Immature natural killer cell (primary cell): ENCODE measurements at regions not wholly inside any gene's neighbourhood (a gene's known extent, or its start where the extent isn't known, plus 50 kb on each side); places are given as distances from the start of the nearest gene placed in this dataset.

Experiments
- DNase-seq, 3 donors: peaks; one replicate each; pipeline ENCODE4 v3.0.0; 2022; ENCODE audit warnings: mixed read lengths in 1 of 3
- H3K27ac Mint-ChIP-seq, 6 donors: one replicate each; pipeline ENCODE4 v1.8.0; 2020; ENCODE audit warnings: mixed read lengths in 6 of 6, mild to moderate bottlenecking in 5 of 6, inconsistent platforms in 4 of 6, moderate library complexity in 3 of 6
- H3K27me3 Mint-ChIP-seq, 3 donors: one replicate each; pipeline ENCODE4 v1.8.0; 2020 to 2021; ENCODE audit warnings: low read depth in 3 of 3, mild to moderate bottlenecking in 3 of 3, mixed read lengths in 3 of 3, moderate library complexity in 3 of 3, inconsistent platforms in 1 of 3
- H3K36me3 Mint-ChIP-seq, 3 donors: one replicate each; pipeline ENCODE4 v1.8.0; 2020; ENCODE audit warnings: mixed read lengths in 3 of 3, inconsistent platforms in 2 of 3, mild to moderate bottlenecking in 2 of 3
- H3K4me1 Mint-ChIP-seq, 2 donors: one replicate each; pipeline ENCODE4 v1.8.0; 2020; ENCODE audit warnings: inconsistent platforms in 2 of 2, mild to moderate bottlenecking in 2 of 2, mixed read lengths in 2 of 2, moderate library complexity in 1 of 2
- H3K4me3 Mint-ChIP-seq, 5 donors: one replicate each; pipeline ENCODE4 v1.8.0; 2020; ENCODE audit warnings: mild to moderate bottlenecking in 5 of 5, mixed read lengths in 5 of 5, inconsistent platforms in 3 of 5, moderate library complexity in 3 of 5
- H3K9me3 Mint-ChIP-seq, 6 donors: one replicate each; pipeline ENCODE4 v1.8.0; 2020; ENCODE audit warnings: mild to moderate bottlenecking in 6 of 6, mixed read lengths in 6 of 6, inconsistent platforms in 4 of 6, moderate library complexity in 3 of 6

DNA sequence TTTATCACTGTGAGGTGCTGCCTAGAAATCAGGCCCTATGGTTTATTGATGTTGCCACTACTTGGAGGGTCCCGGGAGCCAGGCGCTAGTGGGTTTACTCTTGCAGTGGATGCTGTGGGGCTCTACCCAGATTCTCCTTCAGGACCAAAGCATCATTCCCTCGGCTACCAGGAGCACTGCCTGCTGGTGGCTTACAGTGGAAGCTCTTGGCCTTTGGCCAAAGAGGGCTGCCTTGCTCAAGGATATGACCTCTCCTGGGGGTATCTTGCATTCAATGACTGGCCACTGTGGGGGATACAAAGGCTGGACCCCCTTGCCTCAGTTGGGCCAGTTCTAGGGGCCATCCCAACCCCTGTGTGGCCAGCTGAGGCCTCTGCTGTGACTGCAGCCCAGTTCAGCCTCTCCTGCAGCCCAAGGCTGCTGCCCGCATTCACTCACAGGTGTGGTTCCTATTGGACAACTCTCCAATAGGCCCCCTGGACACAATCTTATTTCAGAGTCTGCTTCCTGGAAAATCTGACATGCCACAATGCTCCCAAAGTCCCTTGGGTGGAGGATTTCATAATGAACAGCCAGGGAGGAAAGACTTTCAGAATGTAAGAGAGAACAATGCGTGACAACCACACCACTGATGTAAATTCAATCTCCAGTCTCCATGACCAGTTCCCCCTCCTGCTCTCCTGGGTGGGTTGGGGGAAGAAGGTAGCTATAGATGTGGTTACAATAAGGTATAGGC, 196.3 kb downstream of the SNX10 start:
- no peak overlapping the region for H3K27ac Mint-ChIP-seq
- no peak for DNase-seq
- peaks cover 3 to 5% (median 4%) of the 10 kb centered on the region in 3 donors for H3K27me3 Mint-ChIP-seq

DNA sequence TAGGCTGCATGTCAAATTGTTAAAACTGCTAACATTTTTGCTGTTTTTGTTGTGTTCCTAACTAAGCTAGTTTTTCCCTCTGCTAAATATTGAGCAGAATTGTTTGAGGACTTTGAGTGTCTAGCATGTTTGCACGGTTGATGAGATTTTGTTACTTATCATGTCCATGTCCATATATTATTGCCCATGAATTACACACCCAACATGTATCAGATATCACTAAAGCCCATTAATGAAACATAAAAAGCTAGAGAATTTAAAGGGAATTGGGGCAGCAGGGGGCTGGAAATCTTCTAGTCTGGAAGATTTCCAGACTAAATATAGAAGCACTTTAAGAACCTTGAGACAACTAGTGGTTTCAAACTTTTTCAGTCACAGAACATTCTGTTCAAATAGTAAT, 197.7 kb downstream of the SNX10 start:
- no peak overlapping the region for H3K4me3 Mint-ChIP-seq
- peaks cover 3 to 5% (median 4%) of the 10 kb centered on the region in 3 donors for H3K27me3 Mint-ChIP-seq
- no peaks in the 10 kb centered on the region for H3K9me3 Mint-ChIP-seq
- no peak overlapping the region for H3K27ac Mint-ChIP-seq
- no peaks in the 10 kb centered on the region for H3K36me3 Mint-ChIP-seq
- DNase-seq: no peak
- H3K4me1 Mint-ChIP-seq: no peaks in the 10 kb centered on the region

More for the DNA sequence above, 196.3 kb downstream of the SNX10 start:
- no peaks in the 10 kb centered on the region for H3K4me1 Mint-ChIP-seq
- no peaks in the 10 kb centered on the region for H3K36me3 Mint-ChIP-seq
- no peak overlapping the region for H3K4me3 Mint-ChIP-seq
- no peaks in the 10 kb centered on the region for H3K9me3 Mint-ChIP-seq

DNA sequence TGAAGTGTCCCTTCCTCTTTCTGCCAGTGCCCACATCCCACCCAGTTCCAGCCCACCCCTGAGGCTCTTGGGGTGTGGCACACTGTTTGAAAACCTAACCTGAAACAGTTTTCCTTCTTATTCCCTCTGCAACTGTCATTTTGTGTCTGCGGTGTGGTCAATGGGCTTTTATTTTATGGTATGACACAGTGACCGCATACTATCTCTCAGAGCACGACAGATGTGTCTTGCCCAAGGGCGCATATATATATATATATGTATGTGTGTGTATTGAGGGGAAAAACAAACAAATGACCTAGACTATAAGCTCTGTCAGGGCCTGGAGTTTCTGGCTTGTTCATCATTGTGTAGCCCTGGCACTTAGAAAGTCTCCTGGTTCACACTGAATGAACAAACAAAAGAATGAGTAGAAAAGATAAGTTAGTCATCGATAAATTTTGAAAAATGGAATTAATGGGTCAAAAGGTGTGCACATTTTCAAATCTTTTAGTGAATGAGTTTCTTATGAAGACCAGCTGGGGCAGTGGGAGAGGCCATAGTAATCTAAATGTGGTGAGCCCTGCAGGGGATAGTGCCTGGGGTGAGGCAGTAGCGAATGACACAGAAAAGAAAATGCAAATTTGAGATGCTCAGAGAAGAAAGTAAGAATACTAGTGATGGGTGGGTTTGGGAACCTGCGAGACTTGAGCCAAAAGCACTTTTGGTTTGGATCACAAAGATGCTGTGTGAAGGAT, 198.4 kb downstream of the SNX10 start:
- Mint-ChIP-seq H3K36me3 (no peaks in the 10 kb centered on the region), H3K9me3 (no peaks in the 10 kb centered on the region), H3K27me3 (peaks cover 3 to 5% (median 4%) of the 10 kb centered on the region in 3 donors), H3K27ac (no peak overlapping the region), H3K4me1 (no peaks in the 10 kb centered on the region), H3K4me3 (no peak overlapping the region)
- DNase-seq: no peak

DNA sequence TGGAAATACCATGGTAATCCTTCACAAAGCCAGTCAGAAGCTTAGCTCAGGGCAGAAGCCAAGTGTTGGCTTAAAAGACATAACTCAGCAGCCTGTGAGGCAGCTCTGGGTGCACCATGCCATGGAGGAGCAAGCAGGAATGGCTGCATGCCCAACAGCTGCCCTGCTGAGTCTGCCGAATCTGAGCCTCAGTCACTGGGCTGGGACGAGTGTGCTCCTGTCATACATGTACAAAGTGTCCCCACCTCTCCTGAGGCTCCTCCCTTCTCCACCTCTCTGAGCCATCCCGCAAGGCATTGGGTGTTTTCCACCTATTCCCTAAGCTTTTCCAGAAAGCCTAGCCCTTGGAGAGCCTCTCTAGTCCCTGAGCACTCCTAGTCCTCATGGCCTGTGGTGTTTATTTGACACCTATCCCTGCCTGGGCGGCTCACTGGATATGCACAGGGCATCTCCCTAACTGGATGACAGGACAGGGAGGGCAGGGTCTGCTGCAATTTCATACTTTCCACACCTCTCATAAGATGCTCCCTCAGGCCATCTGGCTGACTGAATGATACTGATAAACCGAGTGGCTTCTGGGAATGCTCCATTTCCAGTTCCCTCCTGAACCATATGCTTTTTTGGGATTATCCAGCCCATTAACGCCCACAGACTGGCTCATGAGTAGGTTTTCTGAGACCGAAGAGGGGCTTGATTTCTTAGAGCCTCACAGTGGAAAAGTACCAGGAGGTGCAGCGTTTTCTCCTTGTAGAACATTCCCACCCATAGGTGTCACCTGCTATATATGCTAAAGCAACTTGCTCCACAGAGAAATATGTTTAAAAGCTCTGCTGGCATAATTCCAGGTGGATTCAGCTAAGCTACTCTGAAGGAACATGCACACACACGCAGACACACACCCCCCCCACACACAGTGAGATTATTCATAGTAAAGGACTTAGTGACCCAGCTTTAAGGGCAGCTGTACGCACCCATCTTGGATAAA, 199.3 kb downstream of the SNX10 start:
- no peak overlapping the region for H3K4me3 Mint-ChIP-seq
- H3K36me3 Mint-ChIP-seq: no peaks in the 10 kb centered on the region
- DNase-seq: no peak
- H3K27ac Mint-ChIP-seq: no peak overlapping the region
- no peaks in the 10 kb centered on the region for H3K9me3 Mint-ChIP-seq
- H3K4me1 Mint-ChIP-seq: no peaks in the 10 kb centered on the region
- peaks cover 3 to 5% (median 4%) of the 10 kb centered on the region in 3 donors for H3K27me3 Mint-ChIP-seq

DNA sequence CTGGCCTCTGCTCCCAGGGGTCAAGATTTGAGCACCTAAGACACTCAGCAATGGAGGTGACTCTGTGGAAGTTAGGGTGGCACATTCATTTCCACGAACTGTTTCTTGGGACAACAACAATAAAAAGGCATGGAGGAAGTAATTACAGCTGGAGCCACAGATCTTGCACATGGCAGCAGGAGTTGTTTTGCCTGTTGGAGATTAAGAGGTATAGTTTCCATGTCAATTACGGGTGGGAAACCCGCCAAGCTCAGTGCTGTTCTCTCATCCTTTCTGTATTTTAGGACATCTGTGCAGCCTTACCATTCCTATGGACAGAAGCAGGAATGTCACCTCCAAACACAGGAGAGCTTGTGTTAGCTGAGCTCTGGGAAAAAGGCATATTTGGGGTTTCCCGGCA, 201.2 kb downstream of the SNX10 start:
- H3K4me3 Mint-ChIP-seq: no peak overlapping the region
- no peaks in the 10 kb centered on the region for H3K4me1 Mint-ChIP-seq
- H3K9me3 Mint-ChIP-seq: no peaks in the 10 kb centered on the region
- no peak overlapping the region for H3K27ac Mint-ChIP-seq
- DNase-seq: no peak
- H3K27me3 Mint-ChIP-seq: peaks cover 3 to 5% (median 4%) of the 10 kb centered on the region in 3 donors
- H3K36me3 Mint-ChIP-seq: no peaks in the 10 kb centered on the region

DNA sequence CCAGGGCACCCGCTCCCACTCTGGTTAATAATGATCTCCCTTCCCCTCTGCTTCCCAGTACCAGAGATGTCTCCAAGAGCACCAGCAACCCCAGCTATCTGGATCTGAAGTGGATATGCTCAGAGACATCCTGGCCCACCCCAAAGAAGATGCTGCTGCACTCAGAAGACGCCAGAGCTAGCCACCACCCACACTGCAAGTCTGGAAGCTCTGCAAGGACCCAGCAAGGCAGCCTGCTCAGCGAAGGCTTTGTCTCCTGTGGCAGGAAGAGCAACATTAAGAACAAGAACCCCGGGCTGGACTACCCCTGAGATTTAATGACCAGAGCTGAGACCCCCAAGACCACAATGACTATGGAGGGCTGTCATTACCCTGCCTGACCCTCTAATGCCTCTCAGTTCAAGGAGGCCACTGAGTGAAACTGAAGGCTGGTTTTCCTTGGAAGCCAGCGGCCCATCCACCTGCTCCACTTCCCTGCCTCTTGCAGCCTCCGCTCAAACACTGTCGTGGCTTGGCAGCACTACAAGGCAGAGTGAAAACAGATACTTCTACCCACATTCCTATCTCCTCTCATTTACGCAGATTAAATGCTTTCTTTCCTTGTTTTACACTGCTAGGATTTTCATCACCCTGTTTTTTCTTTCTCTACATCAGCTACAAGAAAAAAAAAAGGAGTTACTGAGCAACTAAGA, 202.2 kb downstream of the SNX10 start:
- DNase-seq: no peak
- Mint-ChIP-seq H3K27ac (no peak overlapping the region), H3K4me3 (no peak overlapping the region), H3K27me3 (peaks cover 0 to 3% (median 2%) of the 10 kb centered on the region in 3 donors), H3K36me3 (no peaks in the 10 kb centered on the region), H3K4me1 (no peaks in the 10 kb centered on the region), H3K9me3 (no peaks in the 10 kb centered on the region)

DNA sequence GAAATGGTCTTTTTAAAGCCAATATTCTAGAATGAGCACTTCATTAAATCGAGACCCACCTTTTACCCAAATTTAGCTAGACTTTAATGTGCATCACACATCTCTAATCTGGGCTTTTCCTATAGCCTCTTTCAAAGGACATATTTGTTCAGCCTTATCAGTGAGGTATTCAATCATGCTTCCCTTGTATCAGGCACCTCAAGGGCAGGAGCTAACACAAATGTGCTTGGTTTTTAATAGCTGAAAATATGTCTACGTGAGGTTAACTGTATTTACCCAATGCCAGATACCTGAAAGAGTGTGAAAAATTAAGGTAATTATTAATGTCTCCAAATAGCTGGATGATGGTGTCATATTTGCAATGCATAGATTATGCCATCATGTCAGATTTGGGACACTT, 203.9 kb downstream of the SNX10 start:
- Mint-ChIP-seq H3K9me3 (no peaks in the 10 kb centered on the region), H3K4me1 (no peaks in the 10 kb centered on the region), H3K27ac (no peak overlapping the region), H3K27me3 (peaks cover 0 to 5% (median 2%) of the 10 kb centered on the region in 3 donors), H3K4me3 (no peak overlapping the region), H3K36me3 (no peaks in the 10 kb centered on the region)
- no peak for DNase-seq

DNA sequence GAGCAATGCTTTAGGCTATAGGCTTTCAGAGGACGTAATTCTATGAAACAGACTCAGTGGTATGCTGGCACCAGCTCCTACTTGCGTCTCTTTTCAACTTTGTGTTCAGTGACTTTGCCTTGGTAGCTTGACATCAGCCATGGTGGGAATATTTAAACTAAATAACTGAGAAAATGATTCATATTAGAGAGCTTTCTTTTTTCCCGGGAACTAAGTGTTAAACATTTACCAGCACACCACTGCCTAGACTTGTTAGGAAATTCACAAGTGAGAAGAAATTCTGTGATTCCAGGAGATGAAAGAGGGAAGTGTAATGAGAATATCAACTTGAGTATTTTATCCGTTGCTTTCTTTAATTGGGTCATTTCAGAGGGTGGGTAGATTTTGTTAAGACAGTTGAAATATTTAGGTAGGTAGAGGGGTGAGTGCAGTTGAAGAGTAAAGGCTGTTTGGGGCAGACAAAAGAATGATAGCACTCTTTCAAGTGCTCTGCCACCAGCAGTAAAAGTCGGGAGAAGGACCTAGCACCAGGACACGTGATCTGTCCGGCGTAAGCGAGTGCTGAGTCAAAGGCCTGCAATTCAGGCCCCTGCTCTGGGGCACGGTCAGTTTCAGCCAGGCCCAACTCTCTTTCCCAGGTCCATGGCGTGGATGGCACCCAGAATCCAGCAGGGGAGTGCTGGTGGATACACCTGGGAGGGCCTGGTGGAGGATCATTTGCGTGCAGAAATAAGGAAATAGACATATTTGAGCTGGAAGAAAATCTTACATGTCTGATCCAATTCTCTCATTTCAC, 206.3 kb downstream of the SNX10 start:
- no peak for DNase-seq
- H3K27me3 Mint-ChIP-seq: peaks cover 0 to 3% (median 2%) of the 10 kb centered on the region in 3 donors
- H3K27ac Mint-ChIP-seq: no peak overlapping the region
- no peak overlapping the region for H3K4me3 Mint-ChIP-seq
- H3K4me1 Mint-ChIP-seq: no peaks in the 10 kb centered on the region
- H3K36me3 Mint-ChIP-seq: no peaks in the 10 kb centered on the region
- no peaks in the 10 kb centered on the region for H3K9me3 Mint-ChIP-seq

DNA sequence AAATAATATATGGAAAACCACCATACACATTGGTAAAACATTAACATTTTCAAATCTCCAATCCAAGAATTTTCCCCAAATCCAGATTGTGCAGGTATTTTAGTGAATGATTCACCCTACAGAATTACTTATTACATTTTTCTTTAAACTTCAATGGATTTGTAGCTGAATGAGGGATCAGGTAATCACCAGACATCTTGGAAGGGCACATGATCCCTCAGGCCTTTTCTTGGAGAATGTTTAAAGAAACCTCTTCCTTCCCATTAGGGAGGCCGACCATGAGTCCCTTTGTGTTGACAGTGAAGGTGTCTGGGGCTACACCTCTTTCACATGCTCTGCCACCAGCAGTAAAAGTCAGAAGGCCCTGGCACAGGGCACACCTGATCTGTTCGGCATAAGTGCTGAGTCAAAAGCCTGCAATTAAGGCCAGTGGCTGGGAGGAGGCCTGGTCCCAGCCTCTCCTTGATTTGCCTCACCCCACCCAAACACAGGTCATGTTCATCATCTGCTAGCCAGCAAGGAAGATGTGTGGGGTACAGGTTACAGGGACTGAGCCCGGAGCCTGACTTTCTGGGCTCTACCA, 207.7 kb downstream of the SNX10 start:
- no peak overlapping the region for H3K27ac Mint-ChIP-seq
- no peaks in the 10 kb centered on the region for H3K36me3 Mint-ChIP-seq
- no peak for DNase-seq
- no peak overlapping the region for H3K4me3 Mint-ChIP-seq
- H3K9me3 Mint-ChIP-seq: no peaks in the 10 kb centered on the region
- peaks cover 0 to 7% (median 2%) of the 10 kb centered on the region in 3 donors for H3K27me3 Mint-ChIP-seq
- no peaks in the 10 kb centered on the region for H3K4me1 Mint-ChIP-seq

DNA sequence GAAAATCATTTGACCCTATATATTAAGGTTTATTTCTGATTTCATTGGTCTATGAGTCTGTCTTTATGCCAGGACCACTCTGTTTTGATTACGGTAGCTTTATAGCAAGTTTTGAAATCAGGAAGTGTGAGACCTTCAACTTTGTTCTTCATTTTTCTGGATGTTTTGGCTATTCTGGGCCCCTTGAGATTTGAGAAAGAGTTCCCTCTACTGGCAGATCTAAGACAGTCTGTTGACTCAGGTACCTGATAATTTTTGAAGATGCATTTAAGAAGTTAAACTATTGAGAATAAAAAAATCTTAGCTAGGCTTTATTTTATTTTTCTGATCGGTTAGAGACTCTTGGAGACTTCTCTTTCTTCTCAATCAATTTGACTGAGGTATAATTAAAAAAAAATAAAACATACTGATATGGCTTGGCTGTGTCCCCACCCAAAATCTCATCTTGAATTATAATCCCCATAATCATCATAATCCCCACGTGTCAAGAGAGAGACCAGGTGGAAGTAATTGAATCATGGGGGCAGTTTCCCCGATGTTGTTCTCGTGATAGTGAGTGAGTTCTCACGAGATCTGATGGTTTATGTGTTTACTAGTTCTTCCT, 209.2 kb downstream of the SNX10 start:
- no peak overlapping the region for H3K4me3 Mint-ChIP-seq
- peak in 2 of 3 donors; percentile 6 to 14 for DNase-seq

DNA sequence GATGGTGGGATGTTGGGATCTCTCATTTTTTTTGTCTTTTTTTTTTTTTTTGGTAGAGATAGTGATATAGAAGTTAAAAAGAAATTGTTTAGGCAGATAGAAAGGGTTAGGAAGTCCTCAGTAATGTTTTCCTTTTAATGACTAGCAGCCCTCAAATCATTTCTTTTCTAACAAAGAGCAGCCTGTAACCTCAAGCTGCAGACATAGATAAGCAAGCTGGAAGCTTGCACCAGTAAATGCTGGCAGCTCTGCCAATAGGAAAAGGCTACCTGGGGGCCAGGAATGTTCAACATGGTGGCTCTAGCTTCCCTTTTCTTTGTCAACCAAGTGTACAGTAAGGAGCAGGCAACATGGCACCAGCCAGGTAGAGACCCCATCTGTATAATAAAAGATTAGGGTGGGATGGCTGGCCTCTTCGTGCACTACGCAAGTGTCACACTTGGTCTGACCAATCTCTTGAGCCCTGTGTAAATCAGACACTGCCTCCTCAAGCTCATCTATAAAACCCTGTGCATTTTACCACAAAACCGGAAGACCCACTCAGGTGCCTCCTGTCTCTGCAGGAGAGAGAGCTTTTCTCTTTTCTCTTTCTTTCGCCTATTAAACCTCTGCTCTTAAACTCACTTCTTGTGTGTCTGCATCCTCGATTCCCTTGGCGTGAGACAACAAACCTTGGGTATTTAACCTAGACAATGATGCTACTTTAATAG, 212.9 kb downstream of the SNX10 start:
- Mint-ChIP-seq H3K4me1 (no peaks in the 10 kb centered on the region), H3K27me3 (peaks cover 0 to 21% (median 3%) of the 10 kb centered on the region in 3 donors), H3K4me3 (no peak overlapping the region), H3K27ac (no peak overlapping the region), H3K36me3 (no peaks in the 10 kb centered on the region), H3K9me3 (no peaks in the 10 kb centered on the region)
- DNase-seq: no peak

More for the DNA sequence above, 209.2 kb downstream of the SNX10 start:
- Mint-ChIP-seq H3K4me1 (no peaks in the 10 kb centered on the region), H3K27me3 (peaks cover 0 to 18% (median 2%) of the 10 kb centered on the region in 3 donors), H3K9me3 (no peaks in the 10 kb centered on the region), H3K36me3 (no peaks in the 10 kb centered on the region), H3K27ac (no peak overlapping the region)

DNA sequence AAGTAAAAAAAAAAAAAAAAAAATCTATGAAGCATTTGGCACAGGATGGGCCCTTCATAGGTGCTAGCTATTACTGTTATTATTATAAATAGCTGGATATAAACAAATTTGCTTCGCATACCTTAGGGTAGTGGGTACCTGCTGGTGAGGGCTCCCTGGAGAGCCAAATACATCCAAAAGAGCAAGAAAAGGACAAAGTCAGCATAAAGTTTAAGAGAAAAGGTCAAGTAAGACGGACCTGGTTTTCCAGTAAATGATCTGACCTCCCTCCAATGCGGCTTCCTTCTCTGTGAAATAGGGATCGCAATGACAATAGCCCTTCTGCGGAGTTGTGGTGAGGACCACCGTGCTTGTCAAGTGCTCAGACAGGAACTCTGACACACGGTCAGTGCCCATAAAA, 214.5 kb downstream of the SNX10 start:
- no peaks in the 10 kb centered on the region for H3K4me1 Mint-ChIP-seq

More for the DNA sequence above, 214.5 kb downstream of the SNX10 start:
- H3K9me3 Mint-ChIP-seq: no peaks in the 10 kb centered on the region
- no peak for DNase-seq
- H3K27me3 Mint-ChIP-seq: peaks cover 0 to 23% (median 1%) of the 10 kb centered on the region in 3 donors
- no peak overlapping the region for H3K27ac Mint-ChIP-seq
- H3K36me3 Mint-ChIP-seq: no peaks in the 10 kb centered on the region
- H3K4me3 Mint-ChIP-seq: no peak overlapping the region
